EH (cell line): ENCODE measurements at regions not wholly inside any gene's neighbourhood (a gene's known extent, or its start where the extent isn't known, plus 50 kb on each side); places are given as distances from the start of the nearest gene placed in this dataset.
A peak's percentile ranks its signal among the peaks of the same experiment; 100 is the strongest.

Experiments
- DNase-seq: peaks from one replicate; pipeline ENCODE4 v3.0.0-alpha.2; 2015; ENCODE audit warnings: low read depth

DNA sequence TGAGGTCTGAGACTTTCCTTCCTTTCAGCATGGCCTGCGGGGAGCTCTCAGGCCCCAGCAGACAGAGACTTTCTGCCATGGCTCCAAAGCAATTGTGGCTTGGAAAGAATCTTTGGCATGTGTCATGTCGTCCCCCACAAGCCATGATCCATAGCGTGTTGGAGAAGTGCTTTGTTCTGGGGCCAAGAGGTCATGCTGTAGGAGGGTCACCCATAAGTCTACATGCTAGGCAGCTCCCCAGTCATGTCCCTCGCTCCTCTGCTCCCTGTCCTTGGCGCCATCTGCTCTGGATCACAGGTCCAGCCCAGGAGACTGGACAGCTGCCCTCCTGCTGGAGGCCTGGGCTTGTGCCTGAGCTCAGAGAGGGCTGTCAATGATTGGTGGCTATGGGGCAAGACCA is 78.8 kb upstream of the LCLAT1 start:
- peak; percentile 90 for DNase-seq

GRCh38 chr2:30371028-30371689 is 75.9 kb upstream of the LCLAT1 start:
- no peak for DNase-seq

GRCh38 chr2:30371772-30372373 is 75.2 kb upstream of the LCLAT1 start:
- peak; percentile 80 for DNase-seq

DNA sequence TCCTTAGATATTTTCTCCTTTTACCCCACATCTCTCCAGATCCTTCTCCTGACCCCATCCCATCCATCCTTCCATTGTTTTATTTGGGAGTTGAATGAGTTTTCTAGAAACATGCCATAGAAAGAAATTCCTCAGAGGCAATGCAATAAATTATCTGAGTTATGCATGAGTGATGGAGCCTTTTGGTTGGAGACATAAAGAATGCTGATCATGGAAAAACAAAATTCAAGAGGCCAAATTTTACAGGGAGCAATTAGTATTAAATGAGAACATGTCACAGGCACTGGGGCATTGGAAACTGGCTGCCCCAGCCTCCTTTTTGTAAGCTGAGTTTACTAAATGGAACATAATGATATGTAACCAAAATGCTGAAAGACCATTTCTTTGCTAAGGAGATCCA is 74.2 kb upstream of the LCLAT1 start:
- peak; percentile 74 for DNase-seq

DNA sequence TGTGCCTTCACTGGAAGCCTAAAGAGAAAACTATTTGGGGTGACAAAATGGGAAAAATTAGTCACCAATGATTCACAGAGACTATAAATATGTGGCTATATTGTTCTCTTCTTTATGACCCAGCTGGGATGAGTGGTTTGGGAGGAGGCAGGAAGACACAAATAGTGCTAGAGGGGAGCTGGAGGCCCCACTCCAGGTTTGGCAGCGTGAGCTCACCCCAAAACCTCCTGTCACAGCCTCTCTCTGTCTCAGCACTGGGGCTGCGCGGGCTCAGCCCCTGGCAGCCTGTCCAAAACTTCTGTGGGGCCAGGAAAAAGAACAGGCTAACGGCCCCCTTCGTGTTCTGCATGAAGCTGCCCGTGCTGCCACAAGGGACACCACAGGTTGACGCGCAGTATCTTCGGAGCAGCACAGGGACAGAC is 73.2 kb upstream of the LCLAT1 start:
- peak; percentile 94 for DNase-seq

DNA sequence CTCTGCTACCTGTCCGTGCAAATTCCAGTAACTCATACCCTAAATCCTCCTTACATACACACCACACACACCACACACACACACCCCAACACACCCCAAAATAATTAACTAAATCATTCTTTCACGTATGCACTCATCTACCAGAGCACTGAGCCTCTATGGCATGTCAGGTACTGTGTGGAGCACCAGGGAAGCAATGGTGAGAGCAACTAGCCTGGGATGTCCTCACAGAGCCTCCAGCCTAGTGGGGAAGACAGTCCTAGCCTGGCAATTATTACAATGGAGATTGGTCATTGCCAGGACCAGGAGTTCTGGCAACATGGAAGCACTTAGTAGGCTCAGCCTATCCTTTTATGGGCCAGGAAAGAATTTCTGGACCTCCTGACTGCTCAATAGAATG is 72.7 kb upstream of the LCLAT1 start:
- DNase-seq, result no peak

GRCh38 chr2:30375915-30376314 is 71.1 kb upstream of the LCLAT1 start:
- no peak for DNase-seq

DNA sequence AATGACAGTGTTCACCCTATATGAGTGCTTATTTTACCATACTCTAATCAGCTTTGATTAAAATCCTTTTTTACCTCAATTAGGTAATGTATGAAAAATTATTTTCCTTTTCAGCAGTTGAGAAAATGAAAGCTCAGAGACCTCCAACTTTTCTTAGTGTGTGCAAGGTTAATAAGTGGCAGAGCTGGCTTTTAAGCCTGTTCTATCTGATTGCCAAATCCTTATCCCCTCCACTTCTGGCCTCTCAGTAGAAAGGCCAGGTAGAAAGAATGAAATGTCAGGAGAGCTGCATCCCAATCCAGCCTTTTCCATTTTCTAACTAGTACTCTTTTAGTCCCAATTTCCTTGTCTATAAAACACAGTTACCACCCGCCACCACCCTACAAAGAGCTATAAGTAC is 67.6 kb upstream of the LCLAT1 start:
- DNase-seq, result no peak

DNA sequence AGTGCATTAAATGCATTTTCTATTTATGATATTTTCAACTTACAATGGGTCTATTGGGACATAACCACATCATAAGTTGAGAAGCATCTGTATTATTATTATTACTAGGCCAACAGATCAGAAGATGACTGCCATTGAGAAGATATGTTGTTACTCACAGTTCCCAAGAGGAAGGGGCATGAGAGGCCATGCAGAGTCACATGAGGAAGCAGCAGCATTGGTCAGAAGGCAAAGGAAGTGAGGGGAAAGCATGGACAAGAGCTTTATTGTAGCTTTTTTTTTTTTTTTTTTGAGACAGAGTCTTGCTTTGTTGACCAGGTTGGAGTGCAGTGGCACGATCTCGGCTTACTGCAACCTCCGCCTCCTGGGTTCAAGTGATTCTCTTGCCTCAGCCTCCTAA is 66.2 kb upstream of the LCLAT1 start:
- DNase-seq, result no peak

DNA sequence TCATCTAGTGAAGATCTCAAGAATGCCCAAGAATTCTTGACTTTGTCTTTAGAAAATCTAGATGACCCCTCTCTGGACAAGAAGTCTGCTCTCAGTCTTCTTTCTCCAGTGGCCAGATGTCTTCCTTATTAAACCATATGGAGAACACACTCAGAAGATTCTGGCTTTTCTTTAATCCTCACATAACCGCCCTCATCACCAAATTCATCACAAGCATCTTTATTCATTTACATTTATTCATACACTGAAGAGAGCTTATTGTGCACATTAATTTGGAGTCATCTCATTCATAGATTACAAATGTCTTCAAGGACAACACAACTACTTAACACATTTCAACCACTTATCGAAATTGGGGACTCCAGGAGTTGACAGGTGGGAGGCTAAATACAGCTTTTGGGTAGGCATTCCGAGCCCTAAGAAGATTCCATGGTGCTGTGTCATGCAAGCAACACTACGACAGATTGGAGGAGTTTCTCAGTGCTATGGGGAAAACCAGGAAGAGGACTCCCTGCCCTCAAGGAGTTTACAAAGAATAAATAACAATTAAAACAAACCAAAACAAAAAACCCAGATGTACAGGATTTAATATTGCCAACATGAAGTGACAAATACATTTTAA is 64.8 kb upstream of the LCLAT1 start:
- DNase-seq, result no peak

- DNase-seq, result no peak
Observed at GRCh38 chr2:30382995-30383394, 64.1 kb upstream of the LCLAT1 start.

- peak; percentile 68 for DNase-seq
Observed at GRCh38 chr2:30385327-30385726, 61.7 kb upstream of the LCLAT1 start.

- no peak for DNase-seq
Observed at GRCh38 chr2:30392097-30392496, 54.9 kb upstream of the LCLAT1 start.

- DNase-seq, result no peak
Observed at GRCh38 chr2:30393510-30393909, 53.5 kb upstream of the LCLAT1 start.

- no peak for DNase-seq
Observed at GRCh38 chr2:30394096-30394495, 53.0 kb upstream of the LCLAT1 start.

- DNase-seq, result no peak
Observed at GRCh38 chr2:30396436-30397232, 50.4 kb upstream of the LCLAT1 start.
